ENCODE measurements at regions not wholly inside any gene's neighbourhood (a gene's known extent, or its start where the extent isn't known, plus 50 kb on each side); places are given as distances from the start of the nearest gene placed in this dataset.
A peak's percentile ranks its signal among the peaks of the same experiment; 100 is the strongest.

DNA sequence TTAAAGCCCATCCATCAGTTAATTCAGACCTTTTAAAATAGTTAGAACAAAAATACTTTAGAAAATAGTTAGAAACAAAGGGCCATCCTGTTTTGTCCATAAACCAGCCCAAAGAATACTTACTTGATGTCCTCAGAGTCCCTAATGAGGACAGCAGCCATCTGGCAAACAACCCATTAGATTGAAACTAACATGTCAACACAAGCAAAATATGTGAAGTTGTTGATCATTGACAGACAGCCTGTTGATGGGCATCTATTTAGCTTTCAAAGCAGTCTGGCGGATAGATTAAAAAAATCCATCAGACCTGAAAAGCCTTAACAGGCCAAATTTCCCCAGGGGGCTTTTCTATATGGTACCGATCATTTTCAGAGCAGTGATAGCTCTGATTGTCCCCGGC, 154.2 kb upstream of the TSHZ2 start:
- Histone ChIP-seq H3K27me3 (ENCODE audit: control insufficient read depth, insufficient read depth) (no peaks in the 10 kb centered on the region), H3K4me3 (ENCODE audit: low read length) (no peak overlapping the region), H3K9me3 (ENCODE audit: control insufficient read depth, low read length) (no peaks in the 10 kb centered on the region), H3K27ac (ENCODE audit: low read length) (no peak overlapping the region), H3K4me1 (ENCODE audit: control insufficient read depth, insufficient read depth, low read length) (no peaks in the 10 kb centered on the region)
- DNase-seq (no peak), ATAC-seq (no peak)
- intact Hi-C loops (cut with DNase I) = no loop called here
- 89% methylated on average over 3 of the region's 3 CpGs for WGBS

DNA sequence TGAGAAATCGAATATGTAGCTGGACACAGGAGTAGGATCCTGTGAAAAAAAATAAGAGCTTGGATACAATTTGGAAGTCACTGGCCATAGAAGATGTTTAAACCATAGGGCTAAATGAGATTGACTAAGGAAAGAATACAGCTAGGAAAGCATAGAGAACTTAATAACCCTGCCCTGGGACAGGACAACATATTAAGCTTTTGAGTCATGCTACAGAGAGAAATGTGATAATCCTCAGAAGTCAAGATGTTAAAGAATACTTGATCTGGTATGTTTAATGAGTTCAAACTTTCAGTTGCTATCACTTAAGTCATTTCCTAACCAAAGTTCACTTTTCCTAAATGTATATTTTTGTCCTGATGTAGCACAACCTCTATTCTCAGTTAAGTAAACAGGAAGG, 154.6 kb upstream of the TSHZ2 start:
- no peaks in the 10 kb centered on the region for H3K4me1 ChIP-seq (ENCODE audit: control insufficient read depth, insufficient read depth, low read length)
- no peak for ATAC-seq
- DNase-seq = no peak
- intact Hi-C loops (cut with DNase I) = no loop called here
- 86% methylated on average over 1 of the region's 1 CpG for WGBS
- H3K27ac ChIP-seq (ENCODE audit: low read length) = no peak overlapping the region
- no peaks in the 10 kb centered on the region for H3K27me3 ChIP-seq (ENCODE audit: control insufficient read depth, insufficient read depth)
- no peaks in the 10 kb centered on the region for H3K9me3 ChIP-seq (ENCODE audit: control insufficient read depth, low read length)
- no peak overlapping the region for H3K4me3 ChIP-seq (ENCODE audit: low read length)

DNA sequence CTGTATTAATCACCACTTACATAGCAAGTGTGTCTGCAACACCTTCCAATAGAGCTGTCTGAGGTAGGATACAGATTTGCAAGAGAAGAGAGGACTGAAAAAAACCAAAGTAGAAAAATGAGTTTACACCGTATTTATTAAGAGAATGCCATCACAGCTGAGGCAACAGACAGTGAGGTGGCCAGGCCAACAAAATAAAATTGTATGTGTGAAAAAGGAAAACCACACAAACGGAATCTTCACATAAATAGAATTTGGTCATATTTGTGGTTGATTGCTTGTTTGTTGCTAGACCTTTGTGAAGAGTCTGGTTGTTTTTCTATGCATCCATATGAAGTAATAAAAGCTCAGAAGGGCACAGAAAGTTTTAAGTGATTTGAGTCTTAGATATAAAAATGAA, 157.8 kb upstream of the TSHZ2 start:
- Histone ChIP-seq H3K4me1 (ENCODE audit: control insufficient read depth, insufficient read depth, low read length) (no peaks in the 10 kb centered on the region), H3K27ac (ENCODE audit: low read length) (no peak overlapping the region), H3K9me3 (ENCODE audit: control insufficient read depth, low read length) (no peaks in the 10 kb centered on the region), H3K27me3 (ENCODE audit: control insufficient read depth, insufficient read depth) (no peaks in the 10 kb centered on the region), H3K4me3 (ENCODE audit: low read length) (no peak overlapping the region)
- WGBS = 76% methylated on average over 2 of the region's 2 CpGs
- ATAC-seq (no peak), DNase-seq (no peak)
- intact Hi-C loops (cut with DNase I) = no loop called here

DNA sequence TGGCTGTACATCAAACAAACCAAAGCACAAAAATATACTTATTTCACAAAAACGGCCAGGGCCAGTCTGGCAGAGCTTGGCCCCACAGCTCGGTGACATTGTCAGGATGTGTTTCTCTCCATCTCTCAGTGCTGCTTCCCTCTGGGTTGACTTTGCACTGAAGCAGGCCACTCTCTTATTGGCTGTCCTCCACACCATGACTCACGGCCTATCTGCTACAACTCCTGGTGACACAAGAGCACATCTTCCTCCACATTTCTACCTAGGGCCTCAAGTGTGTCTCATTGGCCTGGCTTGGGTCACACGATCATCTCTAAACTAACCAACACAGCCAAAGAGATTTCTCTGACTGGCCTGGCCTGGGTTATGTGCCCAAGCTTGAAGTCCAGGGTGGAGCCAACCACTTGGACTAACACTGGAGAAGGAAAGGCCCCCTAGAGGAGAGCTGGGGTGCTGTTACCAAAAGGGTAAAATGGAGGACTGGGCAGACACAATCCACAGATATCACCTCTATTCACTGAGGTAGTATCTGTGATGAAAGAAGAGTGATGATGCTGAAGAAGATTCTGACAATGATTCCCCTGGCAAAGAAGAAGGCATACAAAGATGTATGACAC, 159.8 kb upstream of the TSHZ2 start:
- Histone ChIP-seq H3K27me3 (ENCODE audit: control insufficient read depth, insufficient read depth) (no peaks in the 10 kb centered on the region), H3K27ac (ENCODE audit: low read length) (no peak overlapping the region), H3K4me1 (ENCODE audit: control insufficient read depth, insufficient read depth, low read length) (no peaks in the 10 kb centered on the region), H3K4me3 (ENCODE audit: low read length) (no peak overlapping the region), H3K9me3 (ENCODE audit: control insufficient read depth, low read length) (no peaks in the 10 kb centered on the region)
- ATAC-seq (peak in 1 of 2 donors; percentile 23), DNase-seq (no peak)
- intact Hi-C loops (cut with DNase I) = no loop called here
- 89% methylated on average over 4 of the region's 4 CpGs for WGBS

DNA sequence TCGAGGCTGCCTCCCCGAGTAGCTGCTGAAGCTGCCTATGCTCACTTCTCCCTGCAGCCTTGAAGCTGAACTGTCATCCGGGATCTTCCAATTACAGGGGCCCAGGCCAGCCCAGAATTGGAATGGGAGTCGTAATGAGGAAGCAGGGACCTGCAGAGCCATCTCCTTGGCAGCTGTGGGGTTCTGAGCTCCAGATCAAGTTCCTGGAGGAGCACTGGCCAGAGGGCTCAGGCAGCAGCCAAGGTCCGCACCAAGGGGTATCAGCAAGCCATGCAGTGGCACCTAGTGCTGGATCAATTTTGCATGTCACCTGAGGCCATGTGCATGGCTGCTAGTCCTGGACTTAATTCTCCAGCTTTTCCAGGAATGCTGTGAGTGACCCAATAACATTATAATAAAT, 163.2 kb upstream of the TSHZ2 start:
- Histone ChIP-seq H3K4me3 (ENCODE audit: low read length) (no peak overlapping the region), H3K27me3 (ENCODE audit: control insufficient read depth, insufficient read depth) (no peaks in the 10 kb centered on the region), H3K4me1 (ENCODE audit: control insufficient read depth, insufficient read depth, low read length) (no peaks in the 10 kb centered on the region), H3K9me3 (ENCODE audit: control insufficient read depth, low read length) (no peaks in the 10 kb centered on the region), H3K27ac (ENCODE audit: low read length) (no peak overlapping the region)
- intact Hi-C loops (cut with DNase I) = no loop called here
- ATAC-seq = no peak
- DNase-seq = no peak
- WGBS = 74% methylated on average over 5 of the region's 5 CpGs

DNA sequence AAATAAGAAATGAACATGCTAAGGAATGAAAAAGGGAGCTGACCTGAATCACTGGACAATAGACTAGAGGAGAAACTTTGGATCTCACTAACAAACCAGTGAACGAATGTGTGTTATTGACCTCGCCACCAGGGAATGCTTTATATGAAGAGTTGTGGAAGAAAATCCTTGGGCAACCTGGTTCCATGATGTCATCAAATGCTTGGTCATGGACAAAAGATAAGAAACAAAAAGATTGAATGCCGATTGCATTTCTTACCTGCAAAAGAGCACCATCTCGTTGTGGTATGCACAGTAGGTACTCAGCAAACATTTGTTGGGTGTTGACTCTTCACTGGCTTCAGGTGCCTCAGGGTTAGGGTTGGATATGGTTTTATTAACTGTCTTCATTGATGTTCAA, 165.2 kb upstream of the TSHZ2 start:
- 84% methylated on average over 4 of the region's 4 CpGs for WGBS
- Histone ChIP-seq H3K27ac (ENCODE audit: low read length) (no peak overlapping the region), H3K4me3 (ENCODE audit: low read length) (no peak overlapping the region), H3K9me3 (ENCODE audit: control insufficient read depth, low read length) (no peaks in the 10 kb centered on the region), H3K27me3 (ENCODE audit: control insufficient read depth, insufficient read depth) (no peaks in the 10 kb centered on the region), H3K4me1 (ENCODE audit: control insufficient read depth, insufficient read depth, low read length) (no peaks in the 10 kb centered on the region)
- DNase-seq (no peak), ATAC-seq (no peak)
- intact Hi-C loops (cut with DNase I) = no loop called here

DNA sequence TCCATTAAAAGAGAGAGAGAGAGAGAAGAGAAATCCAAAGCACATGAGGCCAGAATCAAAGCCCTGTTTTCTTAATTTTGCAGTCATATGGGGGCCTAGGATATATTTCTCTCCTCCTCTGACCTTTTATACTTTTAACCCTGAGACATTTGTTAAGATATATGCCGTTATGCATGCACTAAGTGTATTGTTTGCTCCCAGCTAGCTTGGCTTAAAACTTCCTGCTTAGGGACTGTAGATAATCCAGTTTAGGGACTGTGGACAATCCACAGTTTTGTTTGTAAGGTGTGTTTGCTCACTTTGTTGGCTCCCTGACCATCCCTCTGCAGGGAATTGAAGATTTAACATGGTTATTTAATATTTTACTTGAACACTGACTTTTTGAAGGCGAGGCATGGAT, 166.3 kb upstream of the TSHZ2 start:
- intact Hi-C loops (cut with DNase I) = no loop called here

DNA sequence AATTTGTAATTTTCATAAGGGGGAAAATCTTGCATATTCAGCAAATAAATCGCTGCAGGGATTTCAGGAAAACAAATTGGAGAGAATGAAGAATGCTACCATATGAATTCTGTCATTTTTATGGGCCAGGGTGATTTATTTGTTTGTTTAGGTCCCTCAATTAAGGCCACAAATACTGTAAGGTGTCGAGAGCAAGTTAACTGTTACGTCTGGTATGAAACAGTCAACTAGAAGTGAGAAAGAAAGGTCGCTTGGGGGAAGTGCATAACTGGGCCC, 166.9 kb upstream of the TSHZ2 start:
- Histone ChIP-seq H3K9me3 (ENCODE audit: control insufficient read depth, low read length) (no peaks in the 10 kb centered on the region), H3K4me1 (ENCODE audit: control insufficient read depth, insufficient read depth, low read length) (no peaks in the 10 kb centered on the region), H3K4me3 (ENCODE audit: low read length) (no peak overlapping the region), H3K27ac (ENCODE audit: low read length) (no peak overlapping the region), H3K27me3 (ENCODE audit: control insufficient read depth, insufficient read depth) (no peaks in the 10 kb centered on the region)
- ATAC-seq (no peak), DNase-seq (no peak)
- WGBS = 84% methylated on average over 4 of the region's 4 CpGs
- intact Hi-C loops (cut with DNase I) = no loop called here

More for the DNA sequence above, 166.3 kb upstream of the TSHZ2 start:
- Histone ChIP-seq H3K4me1 (ENCODE audit: control insufficient read depth, insufficient read depth, low read length) (no peaks in the 10 kb centered on the region), H3K27ac (ENCODE audit: low read length) (no peak overlapping the region), H3K9me3 (ENCODE audit: control insufficient read depth, low read length) (no peaks in the 10 kb centered on the region), H3K27me3 (ENCODE audit: control insufficient read depth, insufficient read depth) (no peaks in the 10 kb centered on the region), H3K4me3 (ENCODE audit: low read length) (no peak overlapping the region)
- DNase-seq (no peak), ATAC-seq (no peak)
- 46% methylated on average over 2 of the region's 2 CpGs for WGBS

DNA sequence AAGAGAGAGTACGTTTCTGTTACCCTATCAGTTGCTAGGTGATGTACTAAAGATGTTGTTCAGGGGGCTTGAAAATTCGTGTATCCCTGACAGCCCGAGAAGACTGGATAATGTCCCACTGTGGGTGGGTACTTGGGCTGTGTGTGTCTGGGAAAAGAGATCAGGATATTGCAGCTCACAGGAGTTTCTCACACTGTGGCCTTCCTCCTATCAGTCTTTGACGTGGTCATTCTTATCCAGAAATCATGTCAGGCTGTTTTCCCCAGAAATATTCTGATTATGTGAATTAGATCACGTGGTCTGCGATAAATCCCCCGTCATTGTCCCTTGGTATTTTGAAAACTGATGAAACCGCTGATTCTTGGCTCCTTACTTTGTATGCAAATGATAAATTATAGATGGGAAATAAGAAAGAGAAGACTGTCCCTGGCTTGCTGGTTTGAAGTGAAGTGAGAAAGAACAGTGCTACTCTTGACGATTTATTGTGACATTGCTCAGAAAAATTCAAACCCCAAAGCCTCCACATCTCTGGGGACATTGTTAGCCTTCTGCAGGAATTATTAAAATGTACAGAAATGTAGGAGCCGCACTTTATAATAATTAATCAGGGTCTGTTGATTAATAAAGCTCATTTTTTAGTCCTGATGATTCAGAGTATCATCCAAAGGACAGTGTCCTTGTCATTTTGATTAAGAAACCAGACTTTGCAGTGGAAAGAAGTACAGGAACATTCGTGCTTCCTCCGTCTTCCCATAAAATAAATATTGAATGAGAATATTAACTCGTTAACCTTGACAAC, 167.5 kb upstream of the TSHZ2 start:
- Histone ChIP-seq H3K27me3 (ENCODE audit: control insufficient read depth, insufficient read depth) (no peaks in the 10 kb centered on the region), H3K4me1 (ENCODE audit: control insufficient read depth, insufficient read depth, low read length) (no peaks in the 10 kb centered on the region), H3K4me3 (ENCODE audit: low read length) (no peak overlapping the region), H3K27ac (ENCODE audit: low read length) (no peak overlapping the region), H3K9me3 (ENCODE audit: control insufficient read depth, low read length) (no peaks in the 10 kb centered on the region)
- intact Hi-C loops (cut with DNase I) = no loop called here
- DNase-seq (no peak), ATAC-seq (peak; percentile 60 to 65)
- WGBS = 49% methylated on average over 13 of the region's 13 CpGs

DNA sequence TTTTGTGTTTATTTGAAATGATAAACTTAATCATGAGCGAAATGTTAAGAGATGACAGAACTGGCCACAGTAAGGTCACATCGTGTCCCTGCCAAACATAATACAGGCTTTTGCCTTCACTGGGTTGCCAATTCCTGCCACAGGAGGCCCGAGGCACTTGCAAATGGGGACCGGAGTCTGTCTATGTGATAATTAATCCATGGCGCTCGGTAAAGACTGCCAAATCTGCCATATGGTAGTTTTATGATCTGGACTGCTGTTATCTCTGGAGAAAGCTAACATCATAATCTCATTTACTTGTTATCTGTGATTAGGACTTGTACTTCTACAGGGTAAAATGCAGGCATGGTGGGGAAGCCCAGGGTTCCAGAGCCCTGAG, 170.5 kb upstream of the TSHZ2 start:
- intact Hi-C loops (cut with DNase I) = no loop called here
- DNase-seq (peak; percentile 34 to 84 (median 79)), ATAC-seq (peak; percentile 76 to 90)
- H3K9me3 ChIP-seq (ENCODE audit: control insufficient read depth, low read length) = no peaks in the 10 kb centered on the region
- no peak overlapping the region for H3K4me3 ChIP-seq (ENCODE audit: low read length)
- no peaks in the 10 kb centered on the region for H3K4me1 ChIP-seq (ENCODE audit: control insufficient read depth, insufficient read depth, low read length)
- H3K27me3 ChIP-seq (ENCODE audit: control insufficient read depth, insufficient read depth) = no peaks in the 10 kb centered on the region
- 49% methylated on average over 6 of the region's 6 CpGs for WGBS
- H3K27ac ChIP-seq (ENCODE audit: low read length) = no peak overlapping the region

DNA sequence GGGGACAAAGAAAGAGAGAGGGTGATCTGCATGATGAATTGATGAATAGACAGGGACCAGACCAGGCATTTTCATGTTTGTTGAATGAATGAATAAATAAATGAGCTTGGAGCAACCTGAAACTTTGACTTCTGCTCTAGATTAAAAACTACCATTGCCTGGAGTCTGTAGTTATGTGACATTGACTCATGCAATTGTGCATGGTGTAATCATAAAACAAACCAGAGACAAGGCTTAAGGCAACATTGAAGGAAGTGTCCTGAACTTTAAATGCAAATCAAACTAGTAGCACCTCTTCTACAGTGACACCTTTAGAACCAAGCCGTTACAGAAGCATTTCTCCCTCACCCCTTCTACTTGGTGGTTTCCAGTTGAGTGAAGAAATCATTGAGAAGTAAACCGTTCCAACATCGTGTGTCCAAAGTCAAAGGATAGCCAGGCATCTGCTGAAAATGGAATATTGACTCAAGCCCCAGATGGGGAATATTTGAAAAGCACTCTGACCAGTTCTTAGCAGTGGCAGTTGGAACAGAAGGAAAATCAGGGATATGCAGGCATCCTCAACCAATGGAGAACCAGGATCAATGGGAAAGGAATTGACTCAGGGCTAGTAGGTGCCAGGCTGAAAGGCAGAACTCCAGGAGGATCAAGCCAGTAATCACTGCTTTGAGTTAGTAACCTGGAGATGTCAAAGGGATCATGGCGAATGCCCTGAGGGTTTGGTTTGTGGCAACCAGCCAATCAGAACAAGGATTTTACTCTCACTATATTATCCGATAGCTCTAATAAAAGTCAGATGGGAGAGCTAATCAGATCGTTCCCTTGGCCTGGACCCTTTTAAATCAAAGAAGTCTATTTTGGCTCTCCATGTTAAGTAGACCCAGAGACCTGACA, 171.2 kb upstream of the TSHZ2 start:
- DNase-seq = peak in 1 of 3 donors; percentile 41
- Histone ChIP-seq H3K4me3 (ENCODE audit: low read length) (no peak overlapping the region), H3K9me3 (ENCODE audit: control insufficient read depth, low read length) (no peaks in the 10 kb centered on the region), H3K4me1 (ENCODE audit: control insufficient read depth, insufficient read depth, low read length) (no peaks in the 10 kb centered on the region), H3K27me3 (ENCODE audit: control insufficient read depth, insufficient read depth) (no peaks in the 10 kb centered on the region), H3K27ac (ENCODE audit: low read length) (no peak overlapping the region)
- 57% methylated on average over 6 of the region's 6 CpGs for WGBS
- peak; percentile 46 to 64 for ATAC-seq
- intact Hi-C loops (cut with DNase I) = no loop called here

Data from right cardiac atrium (tissue), 5 donors.